Smooth muscle cell (in vitro differentiated cells): ENCODE measurements at regions not wholly inside any gene's neighbourhood (a gene's known extent, or its start where the extent isn't known, plus 50 kb on each side); places are given as distances from the start of the nearest gene placed in this dataset.

Source experiments
- DNase-seq: peaks from one replicate; lab custom pipeline; 2025; ENCODE audit not compliant: unreplicated experiment; lab: John Stamatoyannopoulos, UW
- H2AFZ ChIP-seq: fragments of 200-600 bp; sonication (generic); 2 replicates; pipeline ENCODE4 v1.6.0; 2016; ENCODE audit warnings: antibody characterized with exemption, low read depth, mild to moderate bottlenecking
- H3F3A ChIP-seq: fragments of 200-600 bp; sonication (generic); 2 replicates; pipeline ENCODE4 v1.6.0; 2017; ENCODE audit warnings: antibody characterized with exemption, low read depth
- H3K27ac ChIP-seq: fragments of 200-600 bp; sonication (generic); 2 replicates; pipeline ENCODE4 v1.5.1; 2016; ENCODE audit warnings: low read depth, mild to moderate bottlenecking
- H3K27me3 ChIP-seq: fragments of 200-600 bp; sonication (generic); 2 replicates; pipeline ENCODE4 v1.6.1; 2016; ENCODE audit warnings: low read depth, mild to moderate bottlenecking
- H3K36me3 ChIP-seq: fragments of 200-600 bp; sonication (generic); 2 replicates; pipeline ENCODE4 v1.5.1; 2016; ENCODE audit warnings: low read depth
- H3K4me1 ChIP-seq: fragments of 200-600 bp; sonication (generic); 2 replicates; pipeline ENCODE4 v1.5.1; 2016; ENCODE audit warnings: low read depth
- H3K4me2 ChIP-seq: fragments of 200-600 bp; sonication (generic); 2 replicates; pipeline ENCODE4 v1.6.0; 2016; ENCODE audit warnings: mild to moderate bottlenecking
- H3K4me3 ChIP-seq: fragments of 200-600 bp; sonication (generic); 2 replicates; pipeline ENCODE4 v1.5.1; 2016; ENCODE audit warnings: mild to moderate bottlenecking
- H3K79me2 ChIP-seq: fragments of 200-600 bp; sonication (generic); 2 replicates; pipeline ENCODE4 v1.6.0; 2016; ENCODE audit warnings: low read depth, mild to moderate bottlenecking
- H3K9ac ChIP-seq: fragments of 200-600 bp; sonication (generic); 2 replicates; pipeline ENCODE4 v1.6.0; 2016; ENCODE audit warnings: low read depth
- H3K9me3 ChIP-seq: fragments of 200-600 bp; sonication (generic); replicated peaks from 2 replicates; pipeline ENCODE4 v1.5.1; 2016; ENCODE audit warnings: low read depth
- H4K20me1 ChIP-seq: fragments of 200-600 bp; sonication (generic); 2 replicates; pipeline ENCODE4 v1.6.0; 2016; ENCODE audit warnings: low read depth
- WGBS: methylation state at CpG from one replicate; pipeline ENCODE4 v1.1.7; 2016; ENCODE audit warnings: low lambda C conversion rate; 5-methylcytosine and 5-hydroxymethylcytosine counted together
- TF ChIP-seq, protein P1 (sequence below): fragments of 200-600 bp; sonication (generic); IDR thresholded peaks from 2 replicates; pipeline ENCODE4 v1.5.1; 2017; ENCODE audit warnings: borderline replicate concordance, mild to moderate bottlenecking, antibody characterized with exemption; ENCODE audit not compliant: insufficient read depth, poor library complexity, severe bottlenecking

DNA sequence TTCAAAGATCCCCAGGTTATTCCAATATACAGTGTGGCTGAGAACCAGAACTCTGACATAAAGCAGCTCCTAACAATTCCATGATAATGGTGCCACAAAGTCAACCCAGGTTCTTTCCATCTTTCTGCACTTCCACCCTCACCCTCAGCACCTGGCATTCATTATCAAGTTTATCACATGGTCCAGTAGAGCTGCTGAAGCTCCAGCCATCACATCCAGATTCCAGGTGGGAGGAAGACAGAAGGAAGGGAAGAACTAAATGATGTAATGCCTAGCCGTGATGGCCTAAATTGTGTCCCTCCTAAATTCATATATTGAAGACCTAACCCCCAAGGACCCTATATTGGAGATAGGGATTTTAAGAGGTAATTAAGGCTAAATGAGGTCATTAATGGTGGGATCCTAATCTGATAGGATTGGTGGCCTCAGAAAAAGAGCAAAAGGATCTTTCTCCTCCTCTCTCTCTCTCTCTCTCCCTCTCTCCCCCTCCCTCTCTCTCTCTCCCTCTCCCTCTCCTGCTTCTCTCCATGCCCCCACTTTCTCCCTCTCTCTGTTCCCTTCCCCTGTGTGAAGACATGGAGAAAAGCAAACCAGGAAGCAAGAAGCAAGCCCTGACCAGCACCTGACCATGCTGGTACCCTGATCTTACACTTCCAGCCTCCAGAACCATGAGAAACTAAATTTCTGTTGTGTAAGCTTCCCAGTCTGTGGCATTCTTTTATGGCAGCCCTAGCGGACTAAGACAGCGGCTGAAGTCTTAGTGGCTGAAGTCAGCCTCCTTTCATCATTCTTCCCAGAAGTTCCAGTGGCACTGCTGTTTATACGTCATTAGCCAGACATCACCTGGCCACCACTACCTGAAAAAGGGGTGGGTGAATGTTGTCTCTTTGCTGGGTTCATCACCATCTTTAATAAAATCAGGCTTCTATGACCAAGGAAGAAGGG lies 369.7 kb upstream of the PROK2 start:
- H3K79me2 ChIP-seq, result no peaks in the 10 kb centered on the region
- peaks cover 17% of the 10 kb centered on the region for H3F3A ChIP-seq
- H3K36me3 ChIP-seq, result no peaks in the 10 kb centered on the region
- no peak overlapping the region for H3K4me3 ChIP-seq
- no peaks in the 10 kb centered on the region for H4K20me1 ChIP-seq
- no peak for DNase-seq
- no peak overlapping the region for H2AFZ ChIP-seq
- H3K27ac ChIP-seq, result peak overlapping the region; percentile 91
- peak overlapping the region; percentile 64 for H3K9ac ChIP-seq
- H3K27me3 ChIP-seq, result no peaks in the 10 kb centered on the region
- H3K9me3 ChIP-seq, result no peaks in the 10 kb centered on the region
- 33% methylated on average over 4 of the region's 4 CpGs for WGBS
- peak overlapping the region; percentile 47 for H3K4me2 ChIP-seq
- H3K4me1 ChIP-seq, result no peaks in the 10 kb centered on the region
- TF ChIP-seq, protein P1, sequence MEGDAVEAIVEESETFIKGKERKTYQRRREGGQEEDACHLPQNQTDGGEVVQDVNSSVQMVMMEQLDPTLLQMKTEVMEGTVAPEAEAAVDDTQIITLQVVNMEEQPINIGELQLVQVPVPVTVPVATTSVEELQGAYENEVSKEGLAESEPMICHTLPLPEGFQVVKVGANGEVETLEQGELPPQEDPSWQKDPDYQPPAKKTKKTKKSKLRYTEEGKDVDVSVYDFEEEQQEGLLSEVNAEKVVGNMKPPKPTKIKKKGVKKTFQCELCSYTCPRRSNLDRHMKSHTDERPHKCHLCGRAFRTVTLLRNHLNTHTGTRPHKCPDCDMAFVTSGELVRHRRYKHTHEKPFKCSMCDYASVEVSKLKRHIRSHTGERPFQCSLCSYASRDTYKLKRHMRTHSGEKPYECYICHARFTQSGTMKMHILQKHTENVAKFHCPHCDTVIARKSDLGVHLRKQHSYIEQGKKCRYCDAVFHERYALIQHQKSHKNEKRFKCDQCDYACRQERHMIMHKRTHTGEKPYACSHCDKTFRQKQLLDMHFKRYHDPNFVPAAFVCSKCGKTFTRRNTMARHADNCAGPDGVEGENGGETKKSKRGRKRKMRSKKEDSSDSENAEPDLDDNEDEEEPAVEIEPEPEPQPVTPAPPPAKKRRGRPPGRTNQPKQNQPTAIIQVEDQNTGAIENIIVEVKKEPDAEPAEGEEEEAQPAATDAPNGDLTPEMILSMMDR, result no peak

GRCh38 chr3:72153477-72154314 lies 368.7 kb upstream of the PROK2 start:
- Histone ChIP-seq H3K27ac (peak overlapping the region; percentile 84), H2AFZ (peak overlapping the region; percentile 79), H3K9me3 (no peaks in the 10 kb centered on the region), H3K4me2 (peak overlapping the region; percentile 79), H4K20me1 (no peaks in the 10 kb centered on the region), H3K4me3 (no peak overlapping the region), H3K4me1 (no peaks in the 10 kb centered on the region), H3K27me3 (no peaks in the 10 kb centered on the region), H3F3A (peaks cover 17% of the 10 kb centered on the region), H3K9ac (peak overlapping the region; percentile 63), H3K36me3 (no peaks in the 10 kb centered on the region), H3K79me2 (no peaks in the 10 kb centered on the region)
- 93% methylated on average over 6 of the region's 6 CpGs for WGBS
- TF ChIP-seq, protein P1, result no peak
- no peak for DNase-seq

DNA sequence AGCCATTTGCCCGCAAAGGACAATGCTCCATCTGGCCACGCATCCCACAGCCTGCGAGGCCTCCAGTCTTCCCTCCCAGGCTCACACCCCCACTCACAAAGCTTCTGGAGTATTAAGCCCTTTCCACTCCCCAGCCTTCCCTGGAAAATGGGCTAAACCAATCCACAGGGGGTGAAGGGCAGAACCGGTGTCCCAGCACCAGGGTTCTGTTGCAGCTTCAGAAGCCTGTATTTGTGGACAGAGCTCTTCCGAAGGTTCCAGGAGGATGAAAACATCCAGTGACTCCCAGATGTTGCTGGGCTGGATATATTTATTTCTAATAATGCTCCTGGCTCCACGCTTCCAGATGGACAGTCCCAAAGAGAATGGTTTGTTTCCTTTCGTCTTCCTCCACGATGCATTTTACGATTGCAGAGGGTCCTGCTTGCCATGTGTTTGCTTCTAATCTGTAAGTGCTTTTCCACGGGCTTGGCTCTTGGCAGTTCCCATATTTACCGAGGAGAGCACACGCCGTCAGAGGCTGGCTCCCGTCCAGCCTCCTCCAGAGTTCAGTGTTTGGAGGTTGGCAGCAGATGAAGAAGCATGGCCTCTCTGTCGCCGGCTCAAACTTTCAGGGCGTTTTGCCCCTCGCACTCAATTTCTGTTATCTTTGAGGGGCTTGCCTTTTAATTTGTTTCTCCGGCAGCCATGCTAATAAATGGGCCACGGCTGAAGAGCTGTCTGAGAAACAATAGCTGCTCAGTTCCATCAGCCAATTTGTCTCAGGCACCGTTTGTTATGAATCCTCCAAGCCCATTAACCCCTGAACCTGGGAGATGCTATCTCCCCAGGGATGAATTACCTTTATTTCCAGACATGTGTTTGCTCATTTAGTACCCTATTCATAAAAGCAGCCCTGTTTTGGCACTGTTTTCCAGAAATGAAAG lies 367.9 kb upstream of the PROK2 start:
- Histone ChIP-seq H3K4me1 (no peaks in the 10 kb centered on the region), H3K4me3 (peak overlapping the region; percentile 17), H3K79me2 (no peaks in the 10 kb centered on the region), H4K20me1 (no peaks in the 10 kb centered on the region), H3K4me2 (peak overlapping the region; percentile 79), H3K27ac (peak overlapping the region; percentile 84), H3F3A (peaks cover 17% of the 10 kb centered on the region), H2AFZ (peak overlapping the region; percentile 79), H3K27me3 (no peaks in the 10 kb centered on the region), H3K36me3 (no peaks in the 10 kb centered on the region), H3K9me3 (no peaks in the 10 kb centered on the region), H3K9ac (peak overlapping the region; percentile 63)
- WGBS, result 24% methylated on average over 21 of the region's 21 CpGs
- TF ChIP-seq, protein P1, result no peak
- DNase-seq, result peak; percentile 33
